Heart right ventricle (tissue), 16 donors: ENCODE measurements at regions not wholly inside any gene's neighbourhood (a gene's known extent, or its start where the extent isn't known, plus 50 kb on each side); places are given as distances from the start of the nearest gene placed in this dataset.

ENCODE experiments used
- ATAC-seq, 8 donors: fragments of 200-7000 bp; cut with Tn5 transposase; one replicate each; pipeline ENCODE4 v1.9.1; 2020; ENCODE audit warnings: mild to moderate bottlenecking in 8 of 8, moderate library complexity in 8 of 8, moderate number of reproducible peaks in 1 of 8
- DNase-seq, 2 donors: peaks; one replicate each; pipeline ENCODE4 v3.0.0-alpha.2; 2020
- H3K27ac ChIP-seq, 10 donors: fragments of 200-600 bp; sonication (generic) in 2 of 10; one replicate each; pipeline versions ENCODE4 v1.5.0 to v1.8.0; 2020 to 2022; ENCODE audit warnings: mild to moderate bottlenecking in 3 of 10
- H3K27me3 ChIP-seq, 7 donors: fragments of 200-600 bp; one replicate each; pipeline ENCODE4 v1.8.0; 2021 to 2022; ENCODE audit warnings: mild to moderate bottlenecking in 2 of 7
- H3K36me3 ChIP-seq, 9 donors: fragments of 200-600 bp; sonication (generic) in 1 of 9; one replicate each; pipeline versions ENCODE4 v1.5.0 to v1.8.0; 2020 to 2022; ENCODE audit warnings: mild to moderate bottlenecking in 2 of 9
- H3K4me1 ChIP-seq, 9 donors: fragments of 200-600 bp; sonication (generic) in 1 of 9; one replicate each; pipeline versions ENCODE4 v1.5.0 to v1.8.0; 2020 to 2022; ENCODE audit warnings: mild to moderate bottlenecking in 4 of 9
- H3K4me3 ChIP-seq, 10 donors: fragments of 200-600 bp; sonication (generic) in 2 of 10; one replicate each; pipeline versions ENCODE4 v1.5.0 to v1.8.0; 2020 to 2022; ENCODE audit warnings: mild to moderate bottlenecking in 7 of 10, moderate library complexity in 2 of 10
- H3K9me3 ChIP-seq, 11 donors: fragments of 200-600 bp in 10 of 11; sonication (generic) in 2 of 11; one replicate each; pipeline versions ENCODE4 v1.5.0 to v1.8.0; 2013 to 2022; ENCODE audit warnings: mild to moderate bottlenecking in 2 of 11, control low read depth in 1 of 11, moderate library complexity in 1 of 11
- CTCF ChIP-seq, 9 donors: fragments of 200-600 bp; sonication (generic) in 2 of 9; IDR thresholded peaks; one replicate each; pipeline versions ENCODE4 v1.5.0 to v1.8.0; 2021 to 2022; ENCODE audit warnings: antibody characterized with exemption in 9 of 9, mild to moderate bottlenecking in 5 of 9, moderate library complexity in 1 of 9
- WGBS, 2 donors: extraction: QIAGEN DNeasy Blood & Tissue Kit; methylation state at CpG; one replicate each; pipeline ENCODE4 v1.1.7; 2013; ENCODE audit warnings: inconsistent platforms in 1 of 2; 5-methylcytosine and 5-hydroxymethylcytosine counted together
- intact Hi-C, 10 donors: fragments of 100-400 bp; cut with DNase I; formaldehyde crosslinking; loops; one replicate each; pipeline versions ENCODE4 v1.11.1 to v1.14.2; 2022
- donor health status: Arrhythmogenic right ventricular cardiomyopathy.
- donor health status: ischemic (EF 13 %, LVEDD 7.1; RV severe dilation, severe dysfunction).
- donor health status: healthy with polysubstance abuse.
- donor health status: DM: no; HTN: yes; CAD: no.
- donor health status: DM: no; HTN: no; CAD: no.
- donor health status: ischemic (EF 25% LVEDD 6.9; RV normal size, moderate dysfunction).
- donor health status: ischemic (EF 25% LVEDD 5.7; RV mildly dilated, moderate dysfunction).
- donor health status: healthy.
- donor health status: DM: yes; HTN: yes; CAD: no.
- donor health status: Ischemic cardiomyopathy.
- donor health status: ischemic (EF 35%, LVEDD 5.7; RV mildly dilated, moderate dysfunction).
- donor health status: nonischemic (EF 11% LVEDD 7.7; RV severe dilation, severe dysfunction).
- donor health status: DM: yes; HTN: yes; CAD: no.
- donor health status: PGD.
- donor health status: ischemic (EF 29% LVEDD 5.4; RV normal size, mild dysfunction).
- donor health status: nonischemic (EF 23%, LVEDD 6.1; RV moderate dilation, normal function).

GRCh38 chr4:173713026-173713425, 183.0 kb upstream of the HAND2 start:
- DNase-seq (no peak), ATAC-seq (no peak)
- no peak for TF ChIP-seq CTCF (IDR thresholded peaks at IDR 0.05)
- H3K4me1 ChIP-seq = no peaks in the 10 kb centered on the region
- 89 to 93% methylated on average over 5 of the region's 5 CpGs for WGBS, 2 donors
- peaks cover 0 to 11% (median 6%) of the 10 kb centered on the region in 11 donors for H3K9me3 ChIP-seq
- no peaks in the 10 kb centered on the region for H3K27me3 ChIP-seq
- no peak overlapping the region for H3K4me3 ChIP-seq
- no peaks in the 10 kb centered on the region for H3K36me3 ChIP-seq
- intact Hi-C loops = no loop called here
- H3K27ac ChIP-seq = no peak overlapping the region

GRCh38 chr4:173707658-173708419, 177.8 kb upstream of the HAND2 start:
- no peaks in the 10 kb centered on the region for H3K4me1 ChIP-seq
- TF ChIP-seq CTCF (IDR thresholded peaks at IDR 0.05) = no peak
- no peak overlapping the region for H3K27ac ChIP-seq
- intact Hi-C loops = no loop called here
- H3K36me3 ChIP-seq = no peaks in the 10 kb centered on the region
- no peaks in the 10 kb centered on the region for H3K9me3 ChIP-seq
- 93 to 98% methylated on average over 2 of the region's 2 CpGs for WGBS, 2 donors
- H3K4me3 ChIP-seq = no peak overlapping the region
- DNase-seq = no peak
- H3K27me3 ChIP-seq = no peaks in the 10 kb centered on the region
- ATAC-seq = no peak

DNA sequence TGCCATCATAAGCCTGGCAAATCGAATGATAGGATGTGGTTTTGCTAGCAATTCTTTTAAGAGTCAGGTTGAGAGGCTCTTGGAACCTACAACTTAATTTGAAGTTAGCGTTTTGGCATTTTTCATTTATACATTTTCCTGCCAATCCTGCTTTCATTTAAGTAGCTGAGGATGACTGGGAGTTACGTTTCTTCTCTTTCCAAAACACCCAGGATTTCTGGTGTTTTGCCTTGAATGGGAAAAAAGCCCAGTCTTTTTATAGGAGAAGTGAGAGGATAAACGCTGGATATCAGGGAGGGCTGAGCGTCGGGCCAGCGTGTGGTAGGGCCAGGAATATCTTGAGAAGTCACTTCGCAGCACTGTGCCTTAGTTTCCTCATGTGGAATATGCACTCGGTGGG, 174.2 kb upstream of the HAND2 start:
- Histone ChIP-seq H3K36me3 (no peaks in the 10 kb centered on the region), H3K4me3 (no peak overlapping the region), H3K9me3 (no peaks in the 10 kb centered on the region), H3K4me1 (peaks cover 0 to 11% (median 0%) of the 10 kb centered on the region in 9 donors), H3K27me3 (no peaks in the 10 kb centered on the region), H3K27ac (no peak overlapping the region)
- WGBS, 2 donors = 59 to 78% methylated on average over 9 of the region's 9 CpGs
- no peak for ATAC-seq
- no peak for TF ChIP-seq CTCF (IDR thresholded peaks at IDR 0.05)
- no peak for DNase-seq
- intact Hi-C loops = loop anchor here in 1 of 10 donors (5.0 kb wide), 1 partner anchor 33 kb away; no protein-coding TSS in a partner anchor

GRCh38 chr4:173703021-173703420, 173.0 kb upstream of the HAND2 start:
- no peaks in the 10 kb centered on the region for H3K9me3 ChIP-seq
- DNase-seq = no peak
- TF ChIP-seq CTCF (IDR thresholded peaks at IDR 0.05) = no peak
- no peaks in the 10 kb centered on the region for H3K36me3 ChIP-seq
- ATAC-seq = no peak
- H3K27me3 ChIP-seq = no peaks in the 10 kb centered on the region
- no peak overlapping the region for H3K4me3 ChIP-seq
- 66 to 77% methylated on average over 4 of the region's 4 CpGs for WGBS, 2 donors
- H3K4me1 ChIP-seq = peaks cover 0 to 21% (median 0%) of the 10 kb centered on the region in 9 donors
- no peak overlapping the region for H3K27ac ChIP-seq
- intact Hi-C loops = loop anchor here in 1 of 10 donors (5.0 kb wide), 1 partner anchor 34 kb away; no protein-coding TSS in a partner anchor
